K562 (cell line): ENCODE measurements at regions not wholly inside any gene's neighbourhood (a gene's known extent, or its start where the extent isn't known, plus 50 kb on each side); places are given as distances from the start of the nearest gene placed in this dataset.

Source experiments
- ESRRA ChIP-seq: fragments of 450-650 bp; IDR thresholded peaks from 2 replicates; pipeline ENCODE4 v1.6.1; 2014; ENCODE audit warnings: low read depth, mild to moderate bottlenecking, moderate library complexity, borderline replicate concordance
- ETS2 ChIP-seq: IDR thresholded peaks from 2 replicates; pipeline ENCODE4 v1.6.1; 2016; ENCODE audit warnings: borderline replicate concordance, missing genetic modification characterization, mild to moderate bottlenecking, moderate library complexity, missing compliant biosample characterization; ENCODE audit not compliant: poor library complexity, severe bottlenecking
- MYC ChIP-seq, 2 experiments: fragments of 250-450 bp in 1 of 2; sonication (Bioruptor Pico) in 1 of 2; IDR thresholded peaks; 2 replicates each; pipeline versions ENCODE4 v1.5.1 to v1.6.1; 2012 to 2021; ENCODE audit warnings: low read depth in 2 of 2, borderline replicate concordance in 1 of 2, improper control_type of control experiment in 1 of 2, low read length in 1 of 2, mild to moderate bottlenecking in 1 of 2, moderate library complexity in 1 of 2
- SREBF1 ChIP-seq: fragments of 150-350 bp; IDR thresholded peaks from 2 replicates; pipeline ENCODE4 v1.6.1; 2014; ENCODE audit warnings: antibody characterized with exemption, low read depth, low read length, borderline replicate concordance
- TEAD4 ChIP-seq, 2 experiments: sonication (generic) in 1 of 2; formaldehyde crosslinking in 1 of 2; IDR thresholded peaks; 2 replicates each; pipeline versions ENCODE4 v1.6.1 to v1.8.0; 2012 to 2022; ENCODE audit warnings: borderline replicate concordance in 1 of 2, inconsistent platforms in 1 of 2, low read length in 1 of 2, mild to moderate bottlenecking in 1 of 2, missing genetic modification reagents in 1 of 2
- TGIF2 ChIP-seq: sonication (generic); formaldehyde crosslinking; IDR thresholded peaks from 2 replicates; pipeline ENCODE4 v1.8.1; 2022; ENCODE audit warnings: mild to moderate bottlenecking, missing genetic modification reagents, moderate library complexity
- ZBTB8A ChIP-seq: fragments of 450-650 bp; IDR thresholded peaks from 2 replicates; pipeline ENCODE4 v1.6.1; 2018; ENCODE audit warnings: mild to moderate bottlenecking, moderate library complexity; ENCODE audit not compliant: partially characterized antibody
- ZNF830 ChIP-seq: fragments of 250-450 bp; sonication (Bioruptor Pico); IDR thresholded peaks from 2 replicates; pipeline ENCODE4 v1.5.0; 2021; ENCODE audit warnings: mild to moderate bottlenecking
- TF ChIP-seq, protein P1 (sequence below): IDR thresholded peaks from 2 replicates; pipeline ENCODE4 v1.6.1; 2016; ENCODE audit warnings: missing genetic modification characterization, missing compliant biosample characterization
- TF ChIP-seq, protein P2 (sequence below): fragments of 250-450 bp; sonication (Bioruptor Pico); IDR thresholded peaks from 2 replicates; pipeline ENCODE4 v1.4.0; 2020; ENCODE audit warnings: borderline replicate concordance
- TF ChIP-seq, protein P3 (sequence below), 2 experiments: fragments of 450-650 bp; IDR thresholded peaks; 2 replicates each; pipeline ENCODE4 v1.6.1; 2016; ENCODE audit warnings: mild to moderate bottlenecking in 2 of 2, borderline replicate concordance in 1 of 2, low read depth in 1 of 2, moderate library complexity in 1 of 2
- TF ChIP-seq, protein P4 (sequence below): fragments of 450-650 bp; IDR thresholded peaks from 2 replicates; pipeline ENCODE4 v1.6.1; 2017; ENCODE audit warnings: antibody characterized with exemption

DNA sequence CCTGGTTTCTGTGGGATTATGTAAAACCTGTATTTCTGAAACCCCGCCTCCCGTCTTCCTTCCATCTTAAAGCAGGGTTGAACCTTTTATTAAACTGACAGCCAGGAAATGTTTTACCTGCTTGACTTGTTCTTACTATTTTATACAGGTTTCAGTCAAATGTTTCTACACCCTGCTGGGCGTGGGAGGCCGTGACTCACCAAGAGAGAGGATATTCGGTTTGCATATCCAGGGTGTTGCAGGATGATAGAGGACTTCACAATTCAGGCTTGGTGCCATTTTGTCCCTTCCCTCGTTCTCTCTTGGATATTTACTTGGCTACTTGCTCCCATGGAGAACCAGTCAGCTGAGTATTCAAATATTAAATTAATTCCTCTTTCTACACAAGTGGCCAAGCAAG lies 69.7 kb downstream of the ARF6 start (continued):
- TF ChIP-seq, protein P1, sequence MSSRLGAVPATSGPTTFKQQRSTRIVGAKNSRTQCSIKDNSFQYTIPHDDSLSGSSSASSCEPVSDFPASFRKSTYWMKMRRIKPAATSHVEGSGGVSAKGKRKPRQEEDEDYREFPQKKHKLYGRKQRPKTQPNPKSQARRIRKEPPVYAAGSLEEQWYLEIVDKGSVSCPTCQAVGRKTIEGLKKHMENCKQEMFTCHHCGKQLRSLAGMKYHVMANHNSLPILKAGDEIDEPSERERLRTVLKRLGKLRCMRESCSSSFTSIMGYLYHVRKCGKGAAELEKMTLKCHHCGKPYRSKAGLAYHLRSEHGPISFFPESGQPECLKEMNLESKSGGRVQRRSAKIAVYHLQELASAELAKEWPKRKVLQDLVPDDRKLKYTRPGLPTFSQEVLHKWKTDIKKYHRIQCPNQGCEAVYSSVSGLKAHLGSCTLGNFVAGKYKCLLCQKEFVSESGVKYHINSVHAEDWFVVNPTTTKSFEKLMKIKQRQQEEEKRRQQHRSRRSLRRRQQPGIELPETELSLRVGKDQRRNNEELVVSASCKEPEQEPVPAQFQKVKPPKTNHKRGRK (tag), result no peak
- TF ChIP-seq ESRRA (no peak), SREBF1 (no peak), ETS2 (tag) (no peak), MYC (IDR thresholded peaks at IDR 0.05; ENCODE audit: low read depth, low read length) (no peak), MYC (CRISPR knock-in tag; IDR thresholded peaks at IDR 0.05; ENCODE audit: borderline replicate concordance, low read depth) (no peak), ZBTB8A (no peak), TEAD4 (IDR thresholded peaks at IDR 0.05; ENCODE audit: low read length) (peak; percentile 45; the same call in 1 of the 2 replicates), TEAD4 (CRISPR knock-in tag; IDR thresholded peaks at IDR 0.05; ENCODE audit: borderline replicate concordance) (no peak), ZNF830 (no peak), TGIF2 (CRISPR knock-in tag) (no peak)
- TF ChIP-seq, protein P2, sequence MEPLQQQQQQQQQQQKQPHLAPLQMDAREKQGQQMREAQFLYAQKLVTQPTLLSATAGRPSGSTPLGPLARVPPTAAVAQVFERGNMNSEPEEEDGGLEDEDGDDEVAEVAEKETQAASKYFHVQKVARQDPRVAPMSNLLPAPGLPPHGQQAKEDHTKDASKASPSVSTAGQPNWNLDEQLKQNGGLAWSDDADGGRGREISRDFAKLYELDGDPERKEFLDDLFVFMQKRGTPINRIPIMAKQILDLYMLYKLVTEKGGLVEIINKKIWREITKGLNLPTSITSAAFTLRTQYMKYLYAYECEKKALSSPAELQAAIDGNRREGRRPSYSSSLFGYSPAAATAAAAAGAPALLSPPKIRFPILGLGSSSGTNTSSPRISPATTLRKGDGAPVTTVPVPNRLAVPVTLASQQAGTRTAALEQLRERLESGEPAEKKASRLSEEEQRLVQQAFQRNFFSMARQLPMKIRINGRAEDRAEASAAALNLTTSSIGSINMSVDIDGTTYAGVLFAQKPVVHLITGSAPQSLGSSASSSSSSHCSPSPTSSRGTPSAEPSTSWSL (CRISPR knock-in tag), result no peak
- TF ChIP-seq, protein P3, sequence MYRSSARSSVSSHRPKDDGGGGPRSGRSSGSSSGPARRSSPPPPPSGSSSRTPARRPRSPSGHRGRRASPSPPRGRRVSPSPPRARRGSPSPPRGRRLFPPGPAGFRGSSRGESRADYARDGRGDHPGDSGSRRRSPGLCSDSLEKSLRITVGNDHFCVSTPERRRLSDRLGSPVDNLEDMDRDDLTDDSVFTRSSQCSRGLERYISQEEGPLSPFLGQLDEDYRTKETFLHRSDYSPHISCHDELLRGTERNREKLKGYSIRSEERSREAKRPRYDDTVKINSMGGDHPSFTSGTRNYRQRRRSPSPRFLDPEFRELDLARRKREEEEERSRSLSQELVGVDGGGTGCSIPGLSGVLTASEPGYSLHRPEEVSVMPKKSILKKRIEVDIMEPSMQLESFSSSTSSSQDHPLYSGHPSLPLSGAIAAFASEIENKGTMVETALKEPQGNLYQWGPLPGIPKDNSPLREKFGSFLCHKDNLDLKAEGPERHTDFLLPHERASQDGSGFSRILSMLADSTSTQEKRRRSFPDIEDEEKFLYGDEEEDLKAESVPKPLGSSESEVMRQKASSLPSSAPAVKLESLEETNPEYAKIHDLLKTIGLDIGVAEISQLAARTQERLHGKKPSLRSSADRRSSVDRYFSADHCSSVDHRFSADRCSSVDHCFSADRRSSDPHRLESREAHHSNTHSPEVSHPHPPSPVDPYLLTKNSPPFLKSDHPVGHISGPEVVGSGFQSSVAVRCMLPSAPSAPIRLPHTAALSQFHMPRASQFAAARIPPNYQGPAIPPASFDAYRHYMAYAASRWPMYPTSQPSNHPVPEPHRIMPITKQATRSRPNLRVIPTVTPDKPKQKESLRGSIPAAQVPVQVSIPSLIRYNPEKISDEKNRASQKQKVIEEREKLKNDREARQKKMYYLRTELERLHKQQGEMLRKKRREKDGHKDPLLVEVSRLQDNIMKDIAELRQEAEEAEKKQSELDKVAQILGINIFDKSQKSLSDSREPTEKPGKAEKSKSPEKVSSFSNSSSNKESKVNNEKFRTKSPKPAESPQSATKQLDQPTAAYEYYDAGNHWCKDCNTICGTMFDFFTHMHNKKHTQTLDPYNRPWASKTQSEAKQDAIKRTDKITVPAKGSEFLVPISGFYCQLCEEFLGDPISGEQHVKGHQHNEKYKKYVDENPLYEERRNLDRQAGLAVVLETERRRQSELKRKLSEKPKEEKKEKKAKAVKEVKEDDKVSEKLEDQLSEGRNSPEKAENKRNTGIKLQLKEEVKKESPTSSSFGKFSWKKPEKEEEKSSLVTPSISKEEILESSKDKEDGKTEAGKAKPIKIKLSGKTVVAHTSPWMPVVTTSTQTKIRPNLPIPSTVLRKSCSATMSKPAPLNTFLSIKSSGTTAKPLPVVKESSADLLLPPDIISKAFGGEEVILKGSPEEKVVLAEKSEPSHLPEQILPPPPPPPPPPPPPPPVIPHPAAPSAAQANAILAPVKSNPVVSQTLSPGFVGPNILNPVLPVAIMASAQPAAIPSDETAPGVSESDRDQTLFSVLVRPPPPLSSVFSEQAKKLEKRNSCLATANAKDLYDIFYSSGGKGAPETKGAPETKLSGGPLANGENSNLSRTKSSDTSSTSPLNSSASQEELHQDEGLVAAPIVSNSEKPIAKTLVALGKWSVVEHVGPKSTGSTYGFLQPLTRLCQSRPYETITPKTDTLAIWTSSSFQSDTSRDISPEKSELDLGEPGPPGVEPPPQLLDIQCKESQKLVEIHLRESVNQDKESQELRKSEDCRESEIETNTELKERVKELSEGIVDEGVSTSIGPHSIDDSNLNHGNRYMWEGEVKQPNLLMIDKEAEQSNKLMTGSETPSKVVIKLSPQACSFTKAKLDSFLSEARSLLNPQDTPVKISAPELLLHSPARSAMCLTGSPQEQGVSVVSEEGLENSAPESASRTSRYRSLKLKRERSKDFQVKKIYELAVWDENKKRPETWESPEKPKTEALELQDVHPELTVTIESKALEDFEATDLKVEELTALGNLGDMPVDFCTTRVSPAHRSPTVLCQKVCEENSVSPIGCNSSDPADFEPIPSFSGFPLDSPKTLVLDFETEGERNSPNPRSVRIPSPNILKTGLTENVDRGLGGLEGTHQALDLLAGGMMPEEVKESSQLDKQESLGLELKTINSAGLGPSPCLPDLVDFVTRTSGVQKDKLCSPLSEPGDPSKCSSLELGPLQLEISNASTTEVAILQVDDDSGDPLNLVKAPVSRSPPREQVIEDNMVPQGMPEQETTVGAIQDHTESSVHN (IDR thresholded peaks at IDR 0.05; ENCODE audit: borderline replicate concordance in 1 of 2, low read depth in 1 of 2), result no peak
- TF ChIP-seq, protein P4, sequence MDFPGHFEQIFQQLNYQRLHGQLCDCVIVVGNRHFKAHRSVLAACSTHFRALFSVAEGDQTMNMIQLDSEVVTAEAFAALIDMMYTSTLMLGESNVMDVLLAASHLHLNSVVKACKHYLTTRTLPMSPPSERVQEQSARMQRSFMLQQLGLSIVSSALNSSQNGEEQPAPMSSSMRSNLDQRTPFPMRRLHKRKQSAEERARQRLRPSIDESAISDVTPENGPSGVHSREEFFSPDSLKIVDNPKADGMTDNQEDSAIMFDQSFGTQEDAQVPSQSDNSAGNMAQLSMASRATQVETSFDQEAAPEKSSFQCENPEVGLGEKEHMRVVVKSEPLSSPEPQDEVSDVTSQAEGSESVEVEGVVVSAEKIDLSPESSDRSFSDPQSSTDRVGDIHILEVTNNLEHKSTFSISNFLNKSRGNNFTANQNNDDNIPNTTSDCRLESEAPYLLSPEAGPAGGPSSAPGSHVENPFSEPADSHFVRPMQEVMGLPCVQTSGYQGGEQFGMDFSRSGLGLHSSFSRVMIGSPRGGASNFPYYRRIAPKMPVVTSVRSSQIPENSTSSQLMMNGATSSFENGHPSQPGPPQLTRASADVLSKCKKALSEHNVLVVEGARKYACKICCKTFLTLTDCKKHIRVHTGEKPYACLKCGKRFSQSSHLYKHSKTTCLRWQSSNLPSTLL, result no peak
